HEK293 (cell line): ENCODE measurements at regions not wholly inside any gene's neighbourhood (a gene's known extent, or its start where the extent isn't known, plus 50 kb on each side); places are given as distances from the start of the nearest gene placed in this dataset.

ENCODE experiments used
- CTCF ChIA-PET: fragments of 350-600 bp; formaldehyde crosslinking; extraction: SDS; loops from one replicate; lab custom pipeline; 2021; ENCODE audit warnings: antibody characterized with exemption; lab: Yijun Ruan, JAX
- POLR2A ChIA-PET: fragments of 300-600 bp; formaldehyde crosslinking; extraction: SDS; loops from one replicate; lab custom pipeline; 2020; ENCODE audit warnings: antibody characterized with exemption, inconsistent platforms; lab: Yijun Ruan, JAX
- H3K27ac ChIP-seq: fragments of 200-500 bp; sonication (Bioruptor generic); 2 replicates; pipeline ENCODE4 v1.5.1; 2014; ENCODE audit warnings: low read depth, low read length, control low read depth, inconsistent platforms; ENCODE audit errors: extremely low read depth
- H3K36me3 ChIP-seq, 2 experiments: fragments of 200-500 bp in 1 of 2; sonication (Bioruptor generic) in 1 of 2; 1 replicate in 1 of 2; 2 replicates in 1 of 2; pipeline ENCODE4 v1.5.1; 2014 to 2017; ENCODE audit warnings: inconsistent platforms in 2 of 2, low read length in 2 of 2; ENCODE audit not compliant: control insufficient read depth in 2 of 2, insufficient read depth in 1 of 2
- H3K4me1 ChIP-seq: fragments of 200-500 bp; sonication (Bioruptor generic); 2 replicates; pipeline ENCODE4 v1.5.1; 2014; ENCODE audit warnings: mild to moderate bottlenecking, low read length, inconsistent platforms; ENCODE audit not compliant: control insufficient read depth, insufficient read depth
- H3K4me3 ChIP-seq: 2 replicates; pipeline ENCODE4 v1.5.1; 2011; ENCODE audit warnings: low read depth, mild to moderate bottlenecking, control low read depth, low read length, moderate library complexity
- H3K9me3 ChIP-seq: fragments of 200-500 bp; sonication (Bioruptor generic); 2 replicates; pipeline ENCODE4 v1.5.1; 2014; ENCODE audit warnings: low read depth, low read length, inconsistent platforms; ENCODE audit not compliant: control insufficient read depth, insufficient read depth
- GFI1B ChIP-seq: fragments of 450-650 bp; formaldehyde crosslinking; IDR thresholded peaks from 2 replicates; pipeline ENCODE4 v1.5.1; 2016; ENCODE audit warnings: missing biosample characterization, missing genetic modification characterization
- GLIS1 ChIP-seq: fragments of 450-650 bp; formaldehyde crosslinking; IDR thresholded peaks from 2 replicates; pipeline ENCODE4 v1.5.1; 2016; ENCODE audit warnings: missing biosample characterization, missing genetic modification characterization
- KLF16 ChIP-seq: fragments of 450-650 bp; formaldehyde crosslinking; IDR thresholded peaks from 2 replicates; pipeline ENCODE4 v1.5.1; 2017; ENCODE audit warnings: missing biosample characterization, missing genetic modification characterization
- KLF7 ChIP-seq: fragments of 450-650 bp; formaldehyde crosslinking; IDR thresholded peaks from 2 replicates; pipeline ENCODE4 v1.5.1; 2016; ENCODE audit warnings: missing biosample characterization, missing genetic modification characterization, borderline replicate concordance
- KLF9 ChIP-seq: fragments of 450-650 bp; formaldehyde crosslinking; IDR thresholded peaks from 2 replicates; pipeline ENCODE4 v1.5.1; 2016; ENCODE audit warnings: missing biosample characterization, missing genetic modification characterization, low read depth
- MYNN ChIP-seq: fragments of 450-650 bp; formaldehyde crosslinking; IDR thresholded peaks from 2 replicates; pipeline ENCODE4 v1.5.1; 2016; ENCODE audit warnings: missing biosample characterization, missing genetic modification characterization, borderline replicate concordance
- OVOL3 ChIP-seq: fragments of 450-650 bp; formaldehyde crosslinking; IDR thresholded peaks from 2 replicates; pipeline ENCODE4 v1.5.1; 2016; ENCODE audit warnings: missing biosample characterization, missing genetic modification characterization
- YY2 ChIP-seq: fragments of 450-650 bp; formaldehyde crosslinking; IDR thresholded peaks from 2 replicates; pipeline ENCODE4 v1.5.1; 2016; ENCODE audit warnings: missing biosample characterization, missing genetic modification characterization
- ZNF138 ChIP-seq: fragments of 450-650 bp; formaldehyde crosslinking; IDR thresholded peaks from 2 replicates; pipeline ENCODE4 v1.5.1; 2016; ENCODE audit warnings: missing biosample characterization, missing genetic modification characterization, borderline replicate concordance
- ZNF16 ChIP-seq: fragments of 450-650 bp; formaldehyde crosslinking; IDR thresholded peaks from 2 replicates; pipeline ENCODE4 v1.5.1; 2016; ENCODE audit warnings: low read depth, missing biosample characterization, missing genetic modification characterization
- ZNF184 ChIP-seq: fragments of 450-650 bp; IDR thresholded peaks from 2 replicates; pipeline ENCODE4 v1.5.1; 2018; ENCODE audit warnings: missing biosample characterization, mild to moderate bottlenecking, missing genetic modification characterization
- ZNF214 ChIP-seq: fragments of 450-650 bp; formaldehyde crosslinking; IDR thresholded peaks from 2 replicates; pipeline ENCODE4 v1.5.1; 2017; ENCODE audit warnings: missing biosample characterization, mild to moderate bottlenecking, missing genetic modification characterization, borderline replicate concordance
- ZNF24 ChIP-seq: fragments of 450-650 bp; formaldehyde crosslinking; IDR thresholded peaks from 2 replicates; pipeline ENCODE4 v1.5.1; 2016; ENCODE audit warnings: missing biosample characterization, missing genetic modification characterization
- ZNF324 ChIP-seq: fragments of 450-650 bp; formaldehyde crosslinking; IDR thresholded peaks from 2 replicates; pipeline ENCODE4 v1.5.1; 2016; ENCODE audit warnings: missing biosample characterization, missing genetic modification characterization
- ZNF530 ChIP-seq: fragments of 450-650 bp; formaldehyde crosslinking; IDR thresholded peaks from 2 replicates; pipeline ENCODE4 v1.5.1; 2016; ENCODE audit warnings: low read depth, missing biosample characterization, missing genetic modification characterization
- ZNF768 ChIP-seq: fragments of 450-650 bp; formaldehyde crosslinking; IDR thresholded peaks from 2 replicates; pipeline ENCODE4 v1.5.1; 2018; ENCODE audit warnings: missing biosample characterization, mild to moderate bottlenecking, missing genetic modification characterization
- TF ChIP-seq, protein P1 (sequence below): fragments of 450-650 bp; formaldehyde crosslinking; IDR thresholded peaks from 2 replicates; pipeline ENCODE4 v1.5.1; 2016; ENCODE audit warnings: missing biosample characterization, missing genetic modification characterization
- TF ChIP-seq, protein P2 (sequence below): fragments of 450-650 bp; formaldehyde crosslinking; optimal IDR thresholded peaks from 2 replicates; pipeline ENCODE3; 2016; ENCODE audit warnings: missing biosample characterization, mild to moderate bottlenecking, missing genetic modification characterization
- TF ChIP-seq, protein P3 (sequence below): fragments of 450-650 bp; formaldehyde crosslinking; IDR thresholded peaks from 2 replicates; pipeline ENCODE4 v1.5.1; 2017; ENCODE audit warnings: missing biosample characterization, missing genetic modification characterization

DNA sequence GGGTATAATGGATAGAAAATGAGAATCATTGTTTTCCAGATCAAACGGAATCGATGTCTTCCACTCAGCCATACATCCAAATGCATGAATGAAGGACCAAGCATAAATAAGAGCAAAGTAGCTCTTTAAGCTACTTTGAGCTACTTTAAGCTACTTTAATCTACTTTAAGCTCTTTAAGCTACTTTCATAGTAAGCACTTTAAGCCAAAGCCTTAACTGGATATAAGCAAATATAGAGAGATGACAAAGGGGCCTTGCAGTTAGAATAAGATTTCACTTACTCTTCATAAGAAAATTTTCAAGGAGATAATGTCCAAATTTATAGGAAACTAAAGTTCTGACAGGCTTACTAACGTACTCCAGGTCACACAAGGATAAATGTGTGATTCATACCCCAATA is 355.6 kb upstream of the KITLG start:
- Histone ChIP-seq H3K27ac (no peak overlapping the region), H3K4me3 (no peak overlapping the region), H3K9me3 (no peaks in the 10 kb centered on the region), H3K36me3 (no peaks in the 10 kb centered on the region), H3K4me1 (peaks cover 2% of the 10 kb centered on the region; the same call in 1 of the 2 replicates)
- no peak for TF ChIP-seq ZNF214
- ChIA-PET POLR2A (no interaction called here), CTCF (interaction anchor here (0.8 kb wide), 1 partner anchor 11 kb away, joined by 3 read pairs; no protein-coding TSS in a partner anchor)

DNA sequence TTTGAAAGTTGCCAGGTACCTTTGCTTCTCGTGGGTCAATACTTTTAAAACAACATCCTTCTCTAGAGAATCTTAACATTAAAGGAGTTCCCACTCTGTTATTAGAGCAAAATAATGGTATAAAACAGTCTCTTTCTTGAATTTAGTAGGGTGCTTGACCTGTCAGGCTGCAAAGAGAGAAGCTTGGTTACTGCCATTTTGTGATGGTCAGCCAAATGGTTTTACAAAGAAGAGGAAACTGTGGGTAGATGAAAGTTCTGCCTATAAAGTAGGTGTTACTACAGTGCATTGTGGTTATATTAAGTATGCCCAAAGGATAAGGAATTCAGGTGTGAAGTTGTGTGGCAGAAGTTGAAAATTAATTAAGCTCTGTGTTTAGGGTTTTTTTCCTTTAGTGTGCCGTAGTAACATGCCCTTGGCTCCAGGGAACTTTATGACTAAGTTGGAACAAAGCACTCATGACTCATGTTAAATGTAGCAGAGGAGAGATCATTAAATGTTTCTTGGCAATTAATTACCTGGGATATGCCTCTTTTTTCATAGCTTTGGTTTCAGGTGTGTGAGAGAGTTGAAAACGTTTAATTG is 354.0 kb upstream of the KITLG start:
- TF ChIP-seq GFI1B (tag by site-specific recombination): no peak
- TF ChIP-seq, protein P1, sequence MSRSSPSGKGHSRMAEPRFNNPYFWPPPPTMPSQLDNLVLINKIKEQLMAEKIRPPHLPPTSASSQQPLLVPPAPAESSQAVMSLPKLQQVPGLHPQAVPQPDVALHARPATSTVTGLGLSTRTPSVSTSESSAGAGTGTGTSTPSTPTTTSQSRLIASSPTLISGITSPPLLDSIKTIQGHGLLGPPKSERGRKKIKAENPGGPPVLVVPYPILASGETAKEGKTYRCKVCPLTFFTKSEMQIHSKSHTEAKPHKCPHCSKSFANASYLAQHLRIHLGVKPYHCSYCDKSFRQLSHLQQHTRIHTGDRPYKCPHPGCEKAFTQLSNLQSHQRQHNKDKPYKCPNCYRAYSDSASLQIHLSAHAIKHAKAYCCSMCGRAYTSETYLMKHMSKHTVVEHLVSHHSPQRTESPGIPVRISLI (tag by site-specific recombination): 0 out of 2 replicates have a peak, but pooled peaks have one; percentile 11
- ChIA-PET POLR2A (no interaction called here), CTCF (interaction anchor here (0.7 kb wide), 1 partner anchor 12 kb away, joined by 5 read pairs; no protein-coding TSS in a partner anchor)
- no peaks in the 10 kb centered on the region for H3K36me3 ChIP-seq
- no peak overlapping the region for H3K4me3 ChIP-seq
- H3K4me1 ChIP-seq: peaks cover 2% of the 10 kb centered on the region; the same call in 1 of the 2 replicates
- H3K27ac ChIP-seq: no peak overlapping the region
- no peaks in the 10 kb centered on the region for H3K9me3 ChIP-seq

DNA sequence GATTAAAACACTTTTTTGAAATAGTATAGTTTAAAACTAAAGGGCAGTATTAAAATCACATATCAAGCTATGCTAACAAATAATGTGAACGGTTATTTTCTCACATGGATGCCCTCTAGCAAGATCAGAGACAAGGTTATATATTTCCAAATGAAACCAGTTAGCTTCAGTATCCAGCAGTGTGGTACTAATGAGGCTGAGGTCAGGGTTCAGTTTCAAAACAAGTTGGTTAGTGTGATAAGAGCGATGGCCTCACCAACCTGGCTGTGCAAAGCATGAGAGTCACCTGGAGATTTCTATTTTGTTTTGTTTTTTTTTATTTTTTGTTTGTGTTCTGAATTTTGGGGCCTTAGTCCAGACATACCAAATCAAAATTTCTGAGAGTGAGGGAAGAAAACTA is 352.2 kb upstream of the KITLG start:
- ChIA-PET POLR2A (no interaction called here), CTCF (interaction anchor here (0.7 kb wide), 1 partner anchor 72 kb away, joined by 3 read pairs; no protein-coding TSS in a partner anchor)
- H3K27ac ChIP-seq: no peak overlapping the region
- H3K4me1 ChIP-seq: peaks cover 2% of the 10 kb centered on the region; the same call in 1 of the 2 replicates
- no peaks in the 10 kb centered on the region for H3K9me3 ChIP-seq
- TF ChIP-seq ZNF16 (tag by site-specific recombination) (no peak), KLF7 (tag by site-specific recombination) (no peak), YY2 (tag by site-specific recombination) (no peak), KLF16 (tag by site-specific recombination) (no peak), ZNF138 (tag by site-specific recombination) (no peak), KLF9 (no peak), ZNF324 (no peak), ZNF530 (tag by site-specific recombination) (no peak), ZNF184 (tag by site-specific recombination) (no peak), GLIS1 (tag by site-specific recombination) (no peak), ZNF24 (no peak), MYNN (no peak), ZNF768 (no peak), OVOL3 (no peak)
- TF ChIP-seq, protein P2, sequence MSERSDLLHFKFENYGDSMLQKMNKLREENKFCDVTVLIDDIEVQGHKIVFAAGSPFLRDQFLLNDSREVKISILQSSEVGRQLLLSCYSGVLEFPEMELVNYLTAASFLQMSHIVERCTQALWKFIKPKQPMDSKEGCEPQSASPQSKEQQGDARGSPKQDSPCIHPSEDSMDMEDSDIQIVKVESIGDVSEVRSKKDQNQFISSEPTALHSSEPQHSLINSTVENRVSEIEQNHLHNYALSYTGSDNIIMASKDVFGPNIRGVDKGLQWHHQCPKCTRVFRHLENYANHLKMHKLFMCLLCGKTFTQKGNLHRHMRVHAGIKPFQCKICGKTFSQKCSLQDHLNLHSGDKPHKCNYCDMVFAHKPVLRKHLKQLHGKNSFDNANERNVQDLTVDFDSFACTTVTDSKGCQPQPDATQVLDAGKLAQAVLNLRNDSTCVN (tag by site-specific recombination): no peak
- TF ChIP-seq, protein P3, sequence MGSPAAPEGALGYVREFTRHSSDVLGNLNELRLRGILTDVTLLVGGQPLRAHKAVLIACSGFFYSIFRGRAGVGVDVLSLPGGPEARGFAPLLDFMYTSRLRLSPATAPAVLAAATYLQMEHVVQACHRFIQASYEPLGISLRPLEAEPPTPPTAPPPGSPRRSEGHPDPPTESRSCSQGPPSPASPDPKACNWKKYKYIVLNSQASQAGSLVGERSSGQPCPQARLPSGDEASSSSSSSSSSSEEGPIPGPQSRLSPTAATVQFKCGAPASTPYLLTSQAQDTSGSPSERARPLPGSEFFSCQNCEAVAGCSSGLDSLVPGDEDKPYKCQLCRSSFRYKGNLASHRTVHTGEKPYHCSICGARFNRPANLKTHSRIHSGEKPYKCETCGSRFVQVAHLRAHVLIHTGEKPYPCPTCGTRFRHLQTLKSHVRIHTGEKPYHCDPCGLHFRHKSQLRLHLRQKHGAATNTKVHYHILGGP (tag by site-specific recombination): no peak
- TF ChIP-seq, protein P1 (tag by site-specific recombination): no peak
- TF ChIP-seq, all 188 proteins: peak for 0
- Histone ChIP-seq H3K36me3 (no peaks in the 10 kb centered on the region), H3K4me3 (no peak overlapping the region)
